HG03342 (cell line): ENCODE measurements at regions not wholly inside any gene's neighbourhood (a gene's known extent, or its start where the extent isn't known, plus 50 kb on each side); places are given as distances from the start of the nearest gene placed in this dataset.

Experiments used
- ATAC-seq: cut with Tn5 transposase; IDR thresholded peaks from one replicate; pipeline ENCODE4 v1.9.1; 2021; ENCODE audit warnings: mild to moderate bottlenecking, moderate library complexity; ENCODE audit not compliant: unreplicated experiment

DNA sequence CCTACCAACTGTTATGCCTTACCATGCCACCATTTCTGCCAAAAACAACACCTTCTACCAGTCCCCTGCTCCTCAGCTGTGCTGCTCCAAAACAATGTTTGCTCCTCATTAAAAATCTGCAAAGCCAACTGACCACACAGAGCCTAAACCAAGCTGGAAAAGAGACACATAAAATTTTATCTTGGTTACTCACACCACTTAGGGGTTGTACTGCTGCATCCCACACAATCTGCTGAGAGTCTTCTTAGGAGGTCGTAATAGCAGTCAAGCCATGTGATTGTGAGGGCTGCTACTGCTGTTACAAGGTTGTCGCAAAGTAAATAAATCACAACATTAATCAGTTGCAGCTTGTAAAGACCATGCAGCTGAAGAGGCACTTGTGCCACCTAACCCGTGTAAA, 607.4 kb upstream of the FAM241A start:
- no peak for ATAC-seq

GRCh38 chr4:111540671-111541070, 604.6 kb upstream of the FAM241A start:
- no peak for ATAC-seq

DNA sequence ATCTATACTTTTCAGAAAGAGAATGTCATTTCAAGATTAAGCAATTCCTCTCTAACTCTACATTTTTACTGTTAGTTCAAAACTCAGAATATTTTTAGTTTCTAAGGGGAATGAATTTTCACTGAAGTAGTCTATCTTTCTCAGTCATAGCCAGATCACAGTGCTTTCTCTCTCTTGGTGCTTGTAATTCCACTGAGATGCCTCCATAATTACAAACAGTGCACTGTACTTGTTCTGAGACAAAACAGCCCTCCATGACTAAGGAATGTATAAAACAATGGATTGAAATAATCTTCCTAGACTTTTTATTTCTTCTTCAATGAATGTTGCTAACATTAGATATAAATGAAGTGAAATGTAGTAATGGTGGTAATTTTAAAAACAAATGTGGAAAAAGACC, 603.2 kb upstream of the FAM241A start:
- ATAC-seq = no peak

DNA sequence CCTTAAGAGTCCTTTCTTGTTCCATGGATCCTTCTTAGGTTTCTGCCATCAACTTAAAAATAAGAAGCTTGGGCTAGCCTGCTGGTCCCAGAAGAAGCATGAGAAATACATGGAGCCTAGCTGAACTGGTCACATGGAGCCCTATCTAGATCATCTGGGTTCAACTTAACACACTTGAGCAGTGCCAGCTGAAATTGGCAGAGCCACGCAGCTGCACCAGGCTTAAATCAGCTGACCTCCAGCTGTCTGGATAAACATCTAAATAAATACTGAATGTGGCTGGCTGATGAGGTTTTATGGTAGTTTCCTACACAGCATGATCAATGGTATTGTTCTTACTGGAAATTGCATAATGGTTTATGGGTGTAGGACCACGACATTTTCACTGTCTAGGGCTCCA, 598.4 kb upstream of the FAM241A start:
- ATAC-seq = no peak

DNA sequence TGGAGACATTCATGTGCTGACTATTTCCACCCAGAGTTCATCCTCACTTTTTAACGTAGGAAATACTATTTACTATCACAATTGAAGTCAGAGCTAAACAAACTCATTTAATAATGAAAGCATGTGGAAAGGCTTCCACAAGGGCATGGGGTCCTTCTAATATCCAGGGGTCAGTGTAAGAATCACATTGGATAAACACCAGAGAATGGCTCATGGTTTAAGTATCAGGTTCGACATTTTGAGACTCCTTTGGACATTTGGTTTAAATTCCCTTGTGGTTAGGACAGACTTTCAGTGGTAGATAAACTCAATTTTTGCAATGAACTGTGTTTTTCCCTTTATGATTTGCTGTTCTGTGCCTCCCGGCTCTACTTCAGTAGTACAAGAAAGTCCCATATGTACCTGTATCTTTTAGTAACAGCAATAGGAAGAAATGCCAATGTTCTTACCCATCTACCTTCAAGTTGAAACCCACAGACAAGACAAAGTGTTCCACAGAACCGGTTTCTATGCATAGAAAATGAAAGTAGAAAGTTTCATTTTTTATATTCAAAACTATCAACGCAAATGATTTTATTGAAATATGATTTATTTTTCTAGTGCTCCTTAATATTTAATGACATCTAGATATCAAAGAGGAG, 589.0 kb upstream of the FAM241A start:
- no peak for ATAC-seq

GRCh38 chr4:111556851-111557250, 588.4 kb upstream of the FAM241A start:
- no peak for ATAC-seq

GRCh38 chr4:111562826-111563225, 582.4 kb upstream of the FAM241A start:
- no peak for ATAC-seq

DNA sequence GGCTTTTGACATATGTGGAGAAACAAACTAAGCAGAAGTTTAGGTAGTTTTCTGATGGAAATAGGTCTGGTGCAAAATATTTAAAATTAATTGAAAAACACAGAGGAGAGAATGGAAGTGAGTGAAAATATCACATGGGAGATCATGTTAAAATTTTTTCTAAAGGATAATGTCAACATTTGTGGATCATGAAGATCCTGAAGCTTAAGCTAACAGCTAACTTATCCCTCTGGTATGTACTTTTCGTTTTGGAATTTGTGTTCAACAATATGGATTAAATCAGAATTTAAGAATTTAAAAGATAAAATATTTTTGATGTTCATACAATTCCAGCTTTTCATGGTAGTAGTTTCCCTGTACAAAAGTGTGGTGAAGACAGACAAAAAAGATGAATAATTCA, 572.8 kb upstream of the FAM241A start:
- ATAC-seq = no peak

GRCh38 chr4:111573386-111573785, 571.9 kb upstream of the FAM241A start:
- no peak for ATAC-seq

DNA sequence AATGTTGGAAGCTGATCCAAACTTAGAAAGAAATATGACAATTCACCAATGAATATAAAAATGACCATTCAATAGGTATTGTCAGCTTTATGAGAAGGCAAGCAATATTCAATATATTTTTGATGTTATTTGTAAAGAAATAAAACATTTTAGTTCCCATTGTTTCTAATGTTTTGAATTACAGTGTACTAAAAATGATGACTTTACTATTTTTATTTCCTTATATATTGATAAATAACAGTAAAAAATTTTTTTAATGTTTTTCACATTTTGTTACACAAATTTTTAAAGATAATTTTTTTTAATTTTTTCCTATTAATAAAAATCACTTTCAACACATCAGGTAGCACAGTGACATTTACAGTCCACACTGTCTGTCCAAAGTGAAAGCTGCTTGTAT, 565.5 kb upstream of the FAM241A start:
- ATAC-seq = no peak

GRCh38 chr4:111595456-111595855, 549.8 kb upstream of the FAM241A start:
- no peak for ATAC-seq

DNA sequence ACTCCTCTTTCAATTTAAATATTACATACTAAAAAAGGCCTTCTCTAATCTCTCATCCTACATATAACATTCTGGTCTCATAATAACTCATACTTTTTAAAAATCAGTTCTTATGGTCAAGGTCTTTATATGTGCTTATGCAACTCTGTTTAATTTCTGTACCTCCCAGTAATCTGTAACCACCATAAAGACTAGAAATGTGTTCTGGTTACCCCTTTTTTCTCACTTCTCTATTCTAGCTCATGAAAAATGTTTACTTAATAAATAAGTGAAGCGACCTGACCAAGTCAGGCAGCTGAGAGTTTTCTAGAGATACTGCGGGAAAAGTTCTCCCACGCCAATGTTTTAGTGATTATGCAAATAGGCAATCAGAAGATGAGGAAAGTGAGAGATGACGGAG, 548.8 kb upstream of the FAM241A start:
- ATAC-seq = no peak

- no peak for ATAC-seq
Measured at GRCh38 chr4:111601671-111602070, 543.6 kb upstream of the FAM241A start.

GRCh38 chr4:111602848-111603247, 542.4 kb upstream of the FAM241A start:
- no peak for ATAC-seq

DNA sequence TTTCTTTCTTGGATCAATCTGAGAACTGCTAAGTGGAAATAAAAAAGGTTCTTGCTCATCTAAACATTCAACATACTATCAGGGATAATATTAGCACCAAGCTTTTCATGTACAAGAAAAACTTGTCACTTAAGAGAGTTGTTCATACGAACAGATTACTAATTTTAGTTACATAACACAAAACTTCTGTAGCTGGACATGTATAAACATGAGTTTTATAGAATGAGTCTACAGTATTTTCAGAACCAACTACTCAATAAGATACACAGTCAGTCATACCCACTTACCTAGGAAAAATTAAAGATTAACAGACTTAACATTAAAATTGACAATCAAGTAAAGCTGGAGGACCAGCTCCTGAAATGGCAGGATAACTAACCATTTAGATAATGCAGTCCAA, 540.1 kb upstream of the FAM241A start:
- ATAC-seq = no peak

DNA sequence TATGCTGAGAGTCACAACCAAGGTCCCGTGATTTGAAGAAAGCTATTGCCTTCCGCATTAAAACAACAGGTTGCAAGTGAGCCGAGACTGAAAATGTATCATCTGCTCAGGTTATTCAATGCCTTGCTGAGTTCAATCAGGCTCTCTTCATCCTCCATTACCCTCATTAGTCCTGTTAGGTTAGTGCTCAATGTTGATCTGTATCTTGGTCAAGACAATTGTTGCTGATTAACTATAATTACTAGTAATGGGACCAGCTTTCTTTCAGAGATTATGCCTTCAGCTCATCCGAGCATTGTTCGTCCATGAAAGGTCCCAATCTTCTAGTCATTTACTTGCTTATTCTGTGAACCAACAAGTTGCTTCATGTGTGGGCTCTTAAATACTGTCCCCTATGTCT, 534.6 kb upstream of the FAM241A start:
- ATAC-seq = no peak

DNA sequence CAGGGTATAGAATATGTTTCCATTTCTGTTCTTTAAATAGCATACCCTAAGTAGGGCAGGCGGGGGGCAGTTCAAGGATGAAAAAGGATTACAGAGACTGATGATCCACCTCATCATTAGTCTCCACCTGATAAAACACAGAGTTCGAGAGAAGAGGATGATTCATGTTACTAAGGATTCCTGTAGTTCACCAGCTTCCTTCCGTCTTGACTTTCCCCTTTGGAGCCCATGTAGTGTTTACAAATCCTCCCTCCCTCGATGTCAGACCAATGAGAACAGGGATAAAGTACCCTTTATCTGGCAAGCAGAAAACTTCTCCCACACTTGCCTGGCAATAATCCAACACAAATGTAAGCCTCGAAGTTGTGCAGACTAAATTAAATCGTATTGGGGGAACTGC, 526.3 kb upstream of the FAM241A start:
- no peak for ATAC-seq

DNA sequence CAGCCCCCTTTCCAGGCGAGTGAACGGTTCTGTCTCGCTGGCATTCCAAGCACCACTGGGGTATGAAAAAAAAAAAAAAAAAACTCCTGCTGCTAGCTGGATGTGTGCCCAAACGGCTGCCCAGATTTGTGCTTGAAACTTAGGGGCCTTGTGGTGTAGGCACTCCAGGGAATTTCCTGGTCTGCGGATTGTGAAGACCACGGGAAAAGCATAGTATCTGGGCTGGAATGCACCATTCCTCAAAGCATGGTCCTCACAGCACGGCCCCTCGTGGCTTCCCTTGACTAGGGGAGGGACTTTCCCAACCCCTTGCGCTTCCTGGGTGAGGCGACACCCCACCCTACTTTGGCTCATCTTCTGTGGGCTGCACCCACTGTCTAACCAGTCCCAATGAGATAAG, 516.8 kb upstream of the FAM241A start:
- ATAC-seq = no peak

DNA sequence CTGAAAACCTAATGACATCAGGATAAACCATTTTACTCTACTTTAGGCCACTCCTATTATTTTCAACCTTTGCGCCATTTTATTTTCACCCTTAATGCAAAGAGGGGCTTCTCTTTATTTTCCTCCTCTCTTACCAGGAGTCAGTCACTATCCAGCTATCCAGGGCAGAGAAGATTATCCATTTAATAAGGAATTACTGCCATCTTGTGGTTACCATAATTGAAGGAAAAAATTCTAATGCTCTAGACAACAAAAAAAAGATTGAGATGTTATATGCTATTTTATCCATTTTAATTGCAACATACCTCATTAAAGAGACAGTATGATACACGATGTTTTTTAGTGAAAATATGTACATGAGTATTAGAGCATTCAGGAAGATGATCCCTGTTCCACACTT, 514.5 kb upstream of the FAM241A start:
- ATAC-seq = no peak

DNA sequence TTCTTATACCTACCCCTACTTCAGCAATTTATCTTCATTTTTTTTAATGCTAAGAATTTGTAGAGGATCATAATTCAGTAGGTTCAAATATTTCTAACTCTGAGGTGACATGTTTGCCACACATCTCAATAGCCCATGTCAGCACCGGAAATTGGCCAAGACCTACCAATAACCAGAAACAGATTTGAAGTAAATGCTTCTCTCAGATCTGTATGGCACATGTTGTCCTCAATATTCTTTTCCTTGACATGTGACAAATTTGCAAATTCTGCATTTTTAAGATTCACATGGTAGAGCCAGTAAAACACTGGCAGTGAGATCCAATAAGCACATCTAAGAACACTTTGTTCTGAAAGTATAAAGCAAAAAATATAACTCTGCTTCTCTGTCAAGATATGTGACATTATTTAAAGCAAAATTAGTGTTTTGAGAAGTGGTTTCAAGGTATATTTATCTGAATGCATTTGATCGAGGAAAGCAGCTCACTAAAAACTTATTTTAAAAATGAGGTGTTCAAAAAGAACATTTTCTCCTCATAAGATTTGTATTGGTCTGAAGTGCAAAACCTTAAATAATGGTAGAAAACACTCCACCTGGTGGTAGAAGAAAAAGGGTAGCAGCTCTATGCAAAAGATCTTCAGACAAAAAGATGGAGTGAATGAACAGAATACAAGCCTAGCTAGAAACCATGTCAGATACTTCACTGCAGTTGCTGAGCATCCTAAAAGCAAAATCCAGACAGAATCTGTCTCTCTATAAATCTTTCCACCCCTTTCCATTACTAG, 513.8 kb upstream of the FAM241A start:
- no peak for ATAC-seq

DNA sequence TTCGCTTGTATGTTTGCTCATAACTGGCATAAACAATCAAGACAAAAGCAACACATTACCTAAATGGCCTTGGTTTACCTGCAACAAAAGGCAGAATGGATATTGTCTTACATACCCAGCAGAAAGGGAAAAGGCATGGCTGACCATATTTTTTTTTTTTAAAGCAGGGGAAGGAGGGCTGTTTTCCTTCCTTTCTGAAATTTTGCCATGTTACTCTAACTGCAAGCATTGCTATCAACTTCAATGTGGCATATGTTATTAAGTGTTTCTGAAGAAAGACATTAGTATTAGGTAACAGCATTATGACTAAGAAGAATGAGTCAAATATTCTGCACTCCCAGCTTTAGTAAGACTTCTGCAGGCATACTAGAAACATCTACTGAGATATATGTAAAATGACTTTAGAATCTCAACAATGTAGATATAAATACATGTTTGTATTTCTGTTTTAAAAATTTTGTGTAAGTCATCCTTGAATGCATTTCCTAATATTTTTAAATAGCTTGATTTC, 512.6 kb upstream of the FAM241A start:
- ATAC-seq = no peak

GRCh38 chr4:111633663-111634266, 511.5 kb upstream of the FAM241A start:
- ATAC-seq = no peak
